Lung (tissue), 11 donors: ENCODE measurements at regions not wholly inside any gene's neighbourhood (a gene's known extent, or its start where the extent isn't known, plus 50 kb on each side); places are given as distances from the start of the nearest gene placed in this dataset.

Source experiments
- ATAC-seq: fragments of 200-7000 bp; cut with Tn5 transposase; one replicate; pipeline ENCODE4 v1.9.1; 2020; ENCODE audit warnings: moderate number of reproducible peaks; ENCODE audit not compliant: insufficient read depth, low FRiP score
- DNase-seq, 3 donors: peaks; one replicate each; pipeline ENCODE4 v3.0.0-alpha.2; 2013 to 2017
- H3K27ac ChIP-seq, 2 donors: one replicate each; pipeline ENCODE4 v1.5.1; 2013; ENCODE audit warnings: mild to moderate bottlenecking in 2 of 2, moderate library complexity in 2 of 2, control low read depth in 1 of 2, inconsistent platforms in 1 of 2, low read depth in 1 of 2, low read length in 1 of 2
- H3K27me3 ChIP-seq, 3 donors: one replicate each; pipeline ENCODE4 v1.5.1; 2013; ENCODE audit warnings: low read length in 2 of 3; ENCODE audit not compliant: control insufficient read depth in 3 of 3, insufficient read depth in 3 of 3
- H3K36me3 ChIP-seq, 4 donors: one replicate each; pipeline ENCODE4 v1.5.1; 2013; ENCODE audit warnings: low read length in 4 of 4, mild to moderate bottlenecking in 1 of 4, moderate library complexity in 1 of 4; ENCODE audit not compliant: control insufficient read depth in 4 of 4, insufficient read depth in 4 of 4
- H3K4me1 ChIP-seq, 5 donors: one replicate each; pipeline ENCODE4 v1.5.1; 2013; ENCODE audit warnings: low read length in 5 of 5, mild to moderate bottlenecking in 2 of 5, moderate library complexity in 1 of 5; ENCODE audit not compliant: control insufficient read depth in 5 of 5, insufficient read depth in 5 of 5
- H3K4me3 ChIP-seq: one replicate; pipeline ENCODE4 v1.5.1; 2013; ENCODE audit warnings: mild to moderate bottlenecking, control low read depth, moderate library complexity
- H3K9ac ChIP-seq, 2 donors: one replicate each; pipeline ENCODE4 v1.5.1; 2013; ENCODE audit warnings: low read length in 2 of 2, control low read depth in 1 of 2; ENCODE audit not compliant: insufficient read depth in 1 of 2
- H3K9me3 ChIP-seq, 4 donors: one replicate each; pipeline ENCODE4 v1.5.1; 2013; ENCODE audit warnings: low read length in 3 of 4, mild to moderate bottlenecking in 1 of 4, moderate library complexity in 1 of 4; ENCODE audit not compliant: control insufficient read depth in 4 of 4, insufficient read depth in 3 of 4
- WGBS, 2 donors: extraction: QIAGEN DNeasy Blood & Tissue Kit; methylation state at CpG; one replicate each; pipeline ENCODE4 v1.1.7; 2013; 5-methylcytosine and 5-hydroxymethylcytosine counted together
- TF ChIP-seq, protein P1 (sequence below): IDR thresholded peaks from 2 replicates; pipeline ENCODE4 v1.5.1; 2012; ENCODE audit warnings: mild to moderate bottlenecking; ENCODE audit errors: control extremely low read depth, extremely low read depth
- donor health status: control.
- donor health status: control.
- donor health status: Bipolar disorder and iron deficiency.
- donor health status: healthy.
- donor health status: DM: yes; HTN: yes; CAD: no.

DNA sequence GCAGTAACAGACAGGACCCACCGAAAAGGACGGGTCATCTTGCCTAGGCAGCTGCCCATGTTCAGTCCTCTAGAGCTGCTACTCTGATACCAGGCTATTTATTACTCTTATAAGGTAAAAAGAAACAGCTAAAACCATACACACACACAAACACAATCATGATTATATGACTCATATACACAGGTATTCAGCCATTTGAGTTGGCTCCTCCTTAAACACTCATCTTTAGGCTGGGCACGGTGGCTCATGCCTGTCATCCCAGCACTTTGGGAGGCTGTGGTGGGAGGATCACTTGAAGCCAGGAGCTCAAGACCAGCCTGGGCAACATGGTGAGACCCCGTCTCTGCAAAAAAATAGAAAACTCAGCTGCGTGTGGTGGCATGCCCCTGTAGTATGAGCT is 76.6 kb downstream of the F11 start:
- H3K4me3 ChIP-seq, result no peak overlapping the region

DNA sequence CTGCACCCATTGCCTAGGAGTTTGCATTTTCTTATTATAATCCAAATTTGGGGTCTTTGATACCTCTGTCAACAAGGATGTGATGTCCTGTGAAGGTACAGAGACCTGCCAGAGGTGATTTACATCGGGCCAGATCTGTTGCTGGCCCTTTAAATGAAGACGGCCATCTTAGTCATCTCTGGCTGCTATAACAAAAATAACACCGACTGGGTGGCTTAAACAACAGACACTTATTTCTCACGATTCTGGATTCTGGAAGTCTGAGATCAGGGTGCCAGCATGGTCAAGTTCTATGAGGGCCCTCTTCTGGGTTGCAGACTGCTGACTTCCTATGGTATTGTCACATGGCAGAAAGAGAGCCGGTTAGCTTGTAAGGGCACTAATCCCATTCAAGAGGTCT is 75.7 kb downstream of the F11 start:
- Histone ChIP-seq H3K4me1 (no peaks in the 10 kb centered on the region), H3K36me3 (no peaks in the 10 kb centered on the region), H3K4me3 (no peak overlapping the region), H3K27ac (no peak overlapping the region), H3K27me3 (peaks cover 0 to 2% (median 0%) of the 10 kb centered on the region in 3 donors), H3K9me3 (peaks cover 0 to 4% (median 0%) of the 10 kb centered on the region in 4 donors), H3K9ac (no peak overlapping the region)
- TF ChIP-seq, protein P1, sequence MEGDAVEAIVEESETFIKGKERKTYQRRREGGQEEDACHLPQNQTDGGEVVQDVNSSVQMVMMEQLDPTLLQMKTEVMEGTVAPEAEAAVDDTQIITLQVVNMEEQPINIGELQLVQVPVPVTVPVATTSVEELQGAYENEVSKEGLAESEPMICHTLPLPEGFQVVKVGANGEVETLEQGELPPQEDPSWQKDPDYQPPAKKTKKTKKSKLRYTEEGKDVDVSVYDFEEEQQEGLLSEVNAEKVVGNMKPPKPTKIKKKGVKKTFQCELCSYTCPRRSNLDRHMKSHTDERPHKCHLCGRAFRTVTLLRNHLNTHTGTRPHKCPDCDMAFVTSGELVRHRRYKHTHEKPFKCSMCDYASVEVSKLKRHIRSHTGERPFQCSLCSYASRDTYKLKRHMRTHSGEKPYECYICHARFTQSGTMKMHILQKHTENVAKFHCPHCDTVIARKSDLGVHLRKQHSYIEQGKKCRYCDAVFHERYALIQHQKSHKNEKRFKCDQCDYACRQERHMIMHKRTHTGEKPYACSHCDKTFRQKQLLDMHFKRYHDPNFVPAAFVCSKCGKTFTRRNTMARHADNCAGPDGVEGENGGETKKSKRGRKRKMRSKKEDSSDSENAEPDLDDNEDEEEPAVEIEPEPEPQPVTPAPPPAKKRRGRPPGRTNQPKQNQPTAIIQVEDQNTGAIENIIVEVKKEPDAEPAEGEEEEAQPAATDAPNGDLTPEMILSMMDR, result no peak
- 93 to 95% methylated on average over 5 of the region's 5 CpGs for WGBS, 2 donors
- no peak for ATAC-seq
- no peak for DNase-seq

More for the DNA sequence above, 76.6 kb downstream of the F11 start:
- WGBS, 2 donors, result 83 to 88% methylated on average over 5 of the region's 5 CpGs
- H3K27ac ChIP-seq, result no peak overlapping the region
- H3K36me3 ChIP-seq, result no peaks in the 10 kb centered on the region
- H3K9me3 ChIP-seq, result peaks cover 0 to 4% (median 0%) of the 10 kb centered on the region in 4 donors
- ATAC-seq (no peak), DNase-seq (no peak)
- H3K27me3 ChIP-seq, result peaks cover 0 to 4% (median 0%) of the 10 kb centered on the region in 3 donors
- no peak overlapping the region for H3K9ac ChIP-seq
- TF ChIP-seq, protein P1, result no peak
- no peaks in the 10 kb centered on the region for H3K4me1 ChIP-seq
